ENCODE measurements at regions not wholly inside any gene's neighbourhood (a gene's known extent, or its start where the extent isn't known, plus 50 kb on each side); places are given as distances from the start of the nearest gene placed in this dataset.
"Not testable (repeated sequence)": the region's sequence is repeated elsewhere in the genome, so short reads cannot be mapped to it uniquely, and the experiment has no call there.

GRCh38 chr6:137707038-137707589 lies 159.9 kb upstream of the TNFAIP3 start:
- no peak overlapping the region for H3K4me3 ChIP-seq (ENCODE audit: low read depth, low read length)
- no peaks in the 10 kb centered on the region for H3K4me1 ChIP-seq (ENCODE audit: insufficient read depth)
- WGBS: 88% methylated on average over 9 of the region's 9 CpGs
- DNase-seq (ENCODE audit: extremely low spot score): no peak
- H3K27ac ChIP-seq (ENCODE audit: low read depth): no peak overlapping the region
- H3K36me3 ChIP-seq (ENCODE audit: insufficient read depth): no peaks in the 10 kb centered on the region

- peak; percentile 42 for DNase-seq (ENCODE audit: extremely low spot score)
- H3K36me3 ChIP-seq (ENCODE audit: insufficient read depth): no peaks in the 10 kb centered on the region
- 16% methylated on average over 13 of the region's 13 CpGs for WGBS
- no peak overlapping the region for H3K4me3 ChIP-seq (ENCODE audit: low read depth, low read length)
- no peaks in the 10 kb centered on the region for H3K4me1 ChIP-seq (ENCODE audit: insufficient read depth)
- no peak overlapping the region for H3K27ac ChIP-seq (ENCODE audit: low read depth)
These were observed 159.3 kb upstream of the TNFAIP3 start for GRCh38 chr6:137707590-137708360.

GRCh38 chr6:137708481-137708880 lies 158.6 kb upstream of the TNFAIP3 start:
- 44% methylated on average over 1 of the region's 1 CpG for WGBS
- Histone ChIP-seq H3K4me3 (ENCODE audit: low read depth, low read length) (no peak overlapping the region), H3K4me1 (ENCODE audit: insufficient read depth) (no peaks in the 10 kb centered on the region), H3K36me3 (ENCODE audit: insufficient read depth) (no peaks in the 10 kb centered on the region), H3K27ac (ENCODE audit: low read depth) (no peak overlapping the region)
- DNase-seq (ENCODE audit: extremely low spot score): no peak

- Histone ChIP-seq H3K4me3 (ENCODE audit: low read depth, low read length) (no peak overlapping the region), H3K36me3 (ENCODE audit: insufficient read depth) (no peaks in the 10 kb centered on the region), H3K27ac (ENCODE audit: low read depth) (no peak overlapping the region), H3K4me1 (ENCODE audit: insufficient read depth) (no peaks in the 10 kb centered on the region)
- WGBS: 93% methylated on average over 7 of the region's 7 CpGs
- DNase-seq (ENCODE audit: extremely low spot score): no peak
These were observed 157.4 kb upstream of the TNFAIP3 start for GRCh38 chr6:137709424-137710236.

DNA sequence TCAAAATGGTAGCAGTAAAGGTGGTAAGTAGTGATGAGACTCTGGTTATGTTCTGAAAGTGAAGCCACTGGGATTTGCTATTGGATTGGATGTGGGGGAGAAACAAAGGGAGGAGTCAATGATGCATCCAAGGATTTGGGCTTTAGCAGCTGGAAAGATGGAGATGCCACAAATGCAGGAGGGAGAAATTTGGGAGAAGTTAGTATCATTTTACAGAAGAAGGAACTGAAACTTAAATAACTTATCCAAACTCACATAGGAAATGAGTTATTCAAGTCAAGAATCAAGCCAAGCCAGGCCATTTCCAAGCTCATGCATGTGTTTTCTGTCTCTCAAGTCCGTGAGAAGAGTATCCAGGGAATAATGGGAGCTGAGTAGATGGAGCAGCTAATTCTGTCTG lies 155.1 kb upstream of the TNFAIP3 start:
- H3K4me1 ChIP-seq (ENCODE audit: insufficient read depth): no peaks in the 10 kb centered on the region
- DNase-seq (ENCODE audit: extremely low spot score): no peak
- no peak overlapping the region for H3K4me3 ChIP-seq (ENCODE audit: low read depth, low read length)
- no peak overlapping the region for H3K27ac ChIP-seq (ENCODE audit: low read depth)
- no peaks in the 10 kb centered on the region for H3K36me3 ChIP-seq (ENCODE audit: insufficient read depth)
- 68% methylated on average over 1 of the region's 1 CpG for WGBS

DNA sequence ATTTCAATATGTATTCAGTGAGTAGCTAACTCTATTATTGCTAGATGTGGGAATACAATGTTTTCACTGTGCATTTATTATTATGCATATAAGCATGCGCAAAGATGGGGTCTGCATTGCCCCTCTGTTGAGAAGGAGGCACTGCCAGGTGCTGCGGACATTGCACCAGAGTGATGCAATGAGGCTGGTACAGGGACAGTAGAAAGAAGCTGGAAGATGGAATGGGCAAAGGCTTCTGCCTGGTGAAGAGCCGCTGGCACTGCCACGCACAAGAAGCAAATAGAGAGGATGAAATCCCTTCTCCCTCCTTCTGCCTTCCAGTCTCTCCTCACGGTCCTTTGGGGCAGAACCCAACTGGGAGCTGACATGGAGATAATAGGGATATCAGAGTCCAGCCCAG lies 154.5 kb upstream of the TNFAIP3 start:
- 95% methylated on average over 5 of the region's 5 CpGs for WGBS
- Histone ChIP-seq H3K36me3 (ENCODE audit: insufficient read depth) (no peaks in the 10 kb centered on the region), H3K4me1 (ENCODE audit: insufficient read depth) (no peaks in the 10 kb centered on the region), H3K4me3 (ENCODE audit: low read depth, low read length) (no peak overlapping the region), H3K27ac (ENCODE audit: low read depth) (no peak overlapping the region)
- no peak for DNase-seq (ENCODE audit: extremely low spot score)

- DNase-seq (ENCODE audit: extremely low spot score): no peak
- H3K4me3 ChIP-seq (ENCODE audit: low read depth, low read length): no peak overlapping the region
- WGBS: 72% methylated on average over 4 of the region's 4 CpGs
- no peak overlapping the region for H3K27ac ChIP-seq (ENCODE audit: low read depth)
- no peaks in the 10 kb centered on the region for H3K36me3 ChIP-seq (ENCODE audit: insufficient read depth)
- no peaks in the 10 kb centered on the region for H3K4me1 ChIP-seq (ENCODE audit: insufficient read depth)
These were observed 151.4 kb upstream of the TNFAIP3 start for GRCh38 chr6:137715589-137716045.

- H3K36me3 ChIP-seq (ENCODE audit: insufficient read depth): no peaks in the 10 kb centered on the region
- no peak for DNase-seq (ENCODE audit: extremely low spot score)
- no peaks in the 10 kb centered on the region for H3K4me1 ChIP-seq (ENCODE audit: insufficient read depth)
These were observed 149.7 kb upstream of the TNFAIP3 start for GRCh38 chr6:137717074-137718073.

GRCh38 chr6:137718903-137719302 lies 148.2 kb upstream of the TNFAIP3 start:
- 93% methylated on average over 5 of the region's 5 CpGs for WGBS
- H3K36me3 ChIP-seq (ENCODE audit: insufficient read depth); H3K27ac ChIP-seq (ENCODE audit: low read depth); H3K4me1 ChIP-seq (ENCODE audit: insufficient read depth); DNase-seq (ENCODE audit: extremely low spot score); H3K4me3 ChIP-seq (ENCODE audit: low read depth, low read length): not testable (repeated sequence)

More at GRCh38 chr6:137717074-137718073, 149.7 kb upstream of the TNFAIP3 start:
- Histone ChIP-seq H3K4me3 (ENCODE audit: low read depth, low read length) (no peak overlapping the region), H3K27ac (ENCODE audit: low read depth) (no peak overlapping the region)
- WGBS: 92% methylated on average over 7 of the region's 7 CpGs

DNA sequence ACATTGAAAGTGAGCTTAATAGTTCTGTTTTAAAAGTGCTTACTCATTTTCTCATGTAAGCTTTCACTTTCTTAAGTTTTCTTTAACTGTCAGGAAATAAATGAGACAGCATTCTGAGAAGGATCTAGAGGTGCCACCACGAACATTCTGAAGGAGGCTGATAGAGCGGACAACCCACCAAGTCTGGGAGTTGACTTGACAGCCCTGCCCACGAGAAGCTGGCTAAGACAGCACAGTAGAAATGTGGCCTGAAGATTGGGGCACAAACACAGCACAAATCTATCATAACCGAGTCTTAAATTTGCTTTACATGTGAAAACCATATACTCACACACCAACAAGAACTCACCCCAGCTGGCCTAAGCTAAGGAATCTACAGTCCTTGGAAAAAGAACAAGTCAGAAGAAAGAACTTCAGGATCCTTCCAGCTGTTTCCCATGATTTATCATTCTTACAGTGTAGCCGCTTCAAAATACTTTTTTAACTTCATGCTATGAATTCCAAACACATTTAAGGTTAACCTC lies 144.2 kb upstream of the TNFAIP3 start:
- no peaks in the 10 kb centered on the region for H3K36me3 ChIP-seq (ENCODE audit: insufficient read depth)
- H3K4me3 ChIP-seq (ENCODE audit: low read depth, low read length): no peak overlapping the region
- H3K27ac ChIP-seq (ENCODE audit: low read depth): no peak overlapping the region
- H3K4me1 ChIP-seq (ENCODE audit: insufficient read depth): no peaks in the 10 kb centered on the region
- DNase-seq (ENCODE audit: extremely low spot score): no peak
- 68% methylated on average over 5 of the region's 5 CpGs for WGBS

DNA sequence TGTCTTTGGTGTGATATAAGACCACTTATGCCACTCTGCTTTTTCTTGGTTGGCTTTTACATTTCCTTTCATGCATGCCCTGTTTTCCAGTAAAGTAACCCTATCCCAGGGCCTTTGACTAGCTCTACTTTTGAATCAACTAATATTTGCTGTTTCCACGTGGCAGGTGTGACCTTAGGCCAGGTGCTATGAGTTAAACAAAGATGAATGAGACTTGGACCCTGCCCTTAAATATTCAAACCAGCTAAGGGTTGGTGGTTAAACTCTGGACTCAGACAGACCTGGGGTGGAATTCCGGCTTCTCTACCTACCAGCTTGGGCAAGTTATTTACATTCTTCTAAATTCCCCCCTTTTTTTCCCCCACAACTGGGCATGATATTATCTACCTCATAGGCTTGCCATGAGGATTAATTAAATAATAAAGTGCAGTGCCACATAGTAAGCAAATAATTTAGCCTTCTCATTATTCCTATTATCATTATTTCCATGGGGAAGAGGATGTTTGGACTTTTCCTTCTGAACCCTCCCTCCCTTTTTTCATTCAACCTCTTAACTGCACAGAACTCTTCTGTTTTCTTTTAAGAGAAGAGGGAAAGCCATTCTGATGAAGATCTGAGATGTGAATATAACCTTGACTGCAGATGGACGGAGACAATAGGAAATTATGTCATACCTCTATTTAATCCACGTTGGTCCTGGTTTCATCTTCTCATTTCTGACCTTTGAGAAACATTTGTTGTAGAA lies 143.6 kb upstream of the TNFAIP3 start:
- H3K36me3 ChIP-seq (ENCODE audit: insufficient read depth): no peaks in the 10 kb centered on the region
- no peak overlapping the region for H3K27ac ChIP-seq (ENCODE audit: low read depth)
- no peaks in the 10 kb centered on the region for H3K4me1 ChIP-seq (ENCODE audit: insufficient read depth)
- 78% methylated on average over 4 of the region's 4 CpGs for WGBS
- no peak overlapping the region for H3K4me3 ChIP-seq (ENCODE audit: low read depth, low read length)
- DNase-seq (ENCODE audit: extremely low spot score): no peak

- H3K36me3 ChIP-seq (ENCODE audit: insufficient read depth): no peaks in the 10 kb centered on the region
- DNase-seq (ENCODE audit: extremely low spot score): no peak
- no peak overlapping the region for H3K4me3 ChIP-seq (ENCODE audit: low read depth, low read length)
- H3K4me1 ChIP-seq (ENCODE audit: insufficient read depth): no peaks in the 10 kb centered on the region
- WGBS: 80% methylated on average over 3 of the region's 3 CpGs
- no peak overlapping the region for H3K27ac ChIP-seq (ENCODE audit: low read depth)
These were observed 143.0 kb upstream of the TNFAIP3 start for GRCh38 chr6:137724018-137724403.
